ENCODE measurements at regions not wholly inside any gene's neighbourhood (a gene's known extent, or its start where the extent isn't known, plus 50 kb on each side); places are given as distances from the start of the nearest gene placed in this dataset.

DNA sequence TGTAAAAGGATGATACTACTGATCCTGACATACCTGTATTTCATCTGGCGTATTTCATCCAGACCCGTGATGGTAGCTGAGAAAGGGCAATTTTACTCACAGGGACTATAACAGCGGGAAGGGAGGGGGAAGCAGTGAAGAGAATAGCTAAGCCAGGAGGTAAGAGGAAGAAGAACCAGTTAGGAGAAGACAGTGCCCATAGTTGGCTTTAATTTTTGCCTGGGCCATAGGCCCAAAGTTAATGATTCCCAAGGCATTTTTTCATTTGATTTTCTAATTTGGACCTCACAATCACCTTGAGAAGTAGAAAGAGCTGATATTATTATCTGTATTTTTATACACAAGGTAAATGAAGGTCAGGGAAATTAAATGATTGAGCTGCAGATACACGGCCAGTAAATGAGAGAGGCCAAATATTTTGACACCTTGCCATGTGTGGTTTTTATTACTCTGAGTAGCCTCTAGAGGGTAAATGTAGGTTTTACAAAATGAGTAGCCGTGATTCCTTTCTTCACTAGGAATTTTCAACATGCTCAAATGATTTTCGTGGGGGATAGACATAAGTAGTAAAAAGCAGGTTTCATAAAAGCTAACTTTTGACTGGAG, 382.2 kb downstream of the FUT8 start:
- TF ChIP-seq, protein P1, sequence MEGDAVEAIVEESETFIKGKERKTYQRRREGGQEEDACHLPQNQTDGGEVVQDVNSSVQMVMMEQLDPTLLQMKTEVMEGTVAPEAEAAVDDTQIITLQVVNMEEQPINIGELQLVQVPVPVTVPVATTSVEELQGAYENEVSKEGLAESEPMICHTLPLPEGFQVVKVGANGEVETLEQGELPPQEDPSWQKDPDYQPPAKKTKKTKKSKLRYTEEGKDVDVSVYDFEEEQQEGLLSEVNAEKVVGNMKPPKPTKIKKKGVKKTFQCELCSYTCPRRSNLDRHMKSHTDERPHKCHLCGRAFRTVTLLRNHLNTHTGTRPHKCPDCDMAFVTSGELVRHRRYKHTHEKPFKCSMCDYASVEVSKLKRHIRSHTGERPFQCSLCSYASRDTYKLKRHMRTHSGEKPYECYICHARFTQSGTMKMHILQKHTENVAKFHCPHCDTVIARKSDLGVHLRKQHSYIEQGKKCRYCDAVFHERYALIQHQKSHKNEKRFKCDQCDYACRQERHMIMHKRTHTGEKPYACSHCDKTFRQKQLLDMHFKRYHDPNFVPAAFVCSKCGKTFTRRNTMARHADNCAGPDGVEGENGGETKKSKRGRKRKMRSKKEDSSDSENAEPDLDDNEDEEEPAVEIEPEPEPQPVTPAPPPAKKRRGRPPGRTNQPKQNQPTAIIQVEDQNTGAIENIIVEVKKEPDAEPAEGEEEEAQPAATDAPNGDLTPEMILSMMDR (IDR thresholded peaks at IDR 0.05): no peak
- no peak for TF ChIP-seq POLR2A (IDR thresholded peaks at IDR 0.05)

All from Peyer's patch (tissue), 4 donors.